ENCODE measurements at regions not wholly inside any gene's neighbourhood (a gene's known extent, or its start where the extent isn't known, plus 50 kb on each side); places are given as distances from the start of the nearest gene placed in this dataset.
"Not testable (repeated sequence)": the region's sequence is repeated elsewhere in the genome, so short reads cannot be mapped to it uniquely, and the experiment has no call there.

DNA sequence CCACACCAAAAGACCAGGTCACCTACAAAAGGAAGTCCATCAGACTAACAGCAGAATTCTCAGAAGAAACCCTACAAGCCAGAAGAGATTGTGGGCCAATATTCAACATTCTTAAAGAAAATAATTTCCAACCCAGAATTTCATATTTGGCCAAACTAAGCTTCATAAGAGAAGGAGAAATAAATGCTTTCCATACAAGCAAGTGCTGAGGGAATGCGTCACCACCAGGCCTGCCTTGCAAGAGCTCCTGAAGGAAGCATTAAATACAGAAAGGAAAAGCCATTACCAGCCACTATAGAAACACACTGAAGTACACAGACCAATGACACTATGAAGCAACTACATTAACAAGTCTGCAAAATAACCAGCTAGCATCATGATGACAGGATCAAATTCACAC, 209.0 kb downstream of the IPMK start:
- DNase-seq (ENCODE audit: low spot score); H3K4me3 Mint-ChIP-seq; H3K27me3 Mint-ChIP-seq; H3K9me3 Mint-ChIP-seq; H3K36me3 Mint-ChIP-seq; H3K4me1 Mint-ChIP-seq (ENCODE audit: low read depth in 2 of 2); H3K27ac Mint-ChIP-seq; ATAC-seq: not testable (repeated sequence)

DNA sequence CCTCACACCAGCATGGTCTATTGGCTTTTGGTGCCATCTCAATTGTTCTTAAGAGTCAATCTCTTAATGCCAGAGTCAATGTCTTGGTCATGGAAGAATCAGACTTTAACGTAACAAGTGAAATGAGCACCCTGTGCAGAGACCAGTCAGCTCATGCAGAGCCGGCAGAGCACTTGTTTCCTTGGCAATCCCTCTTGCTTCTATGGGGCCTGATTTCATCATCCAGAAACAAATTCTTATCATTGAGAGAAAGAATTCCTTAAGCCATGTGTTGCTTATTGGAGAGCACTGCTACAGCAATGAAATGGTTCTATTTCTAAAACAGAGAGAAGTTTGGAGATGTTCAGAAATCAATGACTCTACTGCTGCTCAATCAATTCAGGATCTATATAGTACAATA, 212.8 kb downstream of the IPMK start:
- no peaks in the 10 kb centered on the region for H3K36me3 Mint-ChIP-seq
- no peak overlapping the region for H3K27ac Mint-ChIP-seq
- no peak for DNase-seq (ENCODE audit: low spot score)

DNA sequence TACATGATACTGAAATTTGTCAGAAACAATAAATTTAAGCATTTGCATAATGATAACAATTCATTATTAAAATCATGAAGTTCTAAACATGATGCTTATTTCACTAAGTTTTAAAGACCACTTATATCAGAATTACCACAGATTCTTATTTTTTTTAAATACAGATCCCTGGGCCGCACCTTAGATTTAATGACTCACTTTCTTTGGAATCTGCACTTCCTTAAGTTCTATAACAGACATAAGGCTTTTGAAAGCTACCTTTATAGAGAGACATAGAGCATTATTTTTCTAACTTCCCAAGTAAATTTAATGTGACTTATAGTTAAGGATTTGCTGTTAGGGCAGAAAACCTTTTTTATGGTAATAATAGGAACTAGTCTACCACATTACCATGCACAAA, 214.9 kb downstream of the IPMK start:
- Mint-ChIP-seq H3K27me3 (peaks cover 0 to 3% of the 10 kb centered on the region in 2 donors), H3K27ac (no peak overlapping the region), H3K9me3 (peaks cover 3% of the 10 kb centered on the region), H3K4me3 (no peak overlapping the region), H3K36me3 (no peaks in the 10 kb centered on the region), H3K4me1 (ENCODE audit: low read depth in 2 of 2) (no peaks in the 10 kb centered on the region)
- DNase-seq (ENCODE audit: low spot score), result no peak
- no peak for ATAC-seq

More for the DNA sequence above, 212.8 kb downstream of the IPMK start:
- H3K4me1 Mint-ChIP-seq (ENCODE audit: low read depth in 2 of 2), result no peaks in the 10 kb centered on the region
- no peak for ATAC-seq
- H3K27me3 Mint-ChIP-seq, result peaks cover 0 to 3% of the 10 kb centered on the region in 2 donors
- peaks cover 3% of the 10 kb centered on the region for H3K9me3 Mint-ChIP-seq
- H3K4me3 Mint-ChIP-seq, result no peak overlapping the region

DNA sequence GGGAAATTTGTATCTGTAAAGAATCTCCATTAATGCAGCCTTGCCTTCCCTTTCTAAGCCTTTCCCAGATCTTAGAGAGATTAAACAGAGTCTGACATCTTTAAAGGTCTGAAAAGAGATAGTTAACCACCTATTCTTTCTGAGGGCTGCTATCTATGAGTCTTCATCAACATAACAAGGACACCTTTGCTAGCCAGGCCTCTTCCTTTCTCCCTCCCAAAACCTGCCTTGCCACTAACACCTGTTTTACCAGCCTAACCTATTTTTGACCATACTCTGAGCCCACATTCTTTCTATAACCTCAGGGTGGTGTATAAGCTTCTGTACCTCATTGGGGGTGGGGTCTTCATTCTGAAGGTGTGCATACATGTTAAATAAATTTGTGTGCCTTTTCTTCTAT, 217.1 kb downstream of the IPMK start:
- DNase-seq (ENCODE audit: low spot score) (no peak), ATAC-seq (no peak)
- no peaks in the 10 kb centered on the region for H3K36me3 Mint-ChIP-seq
- H3K27ac Mint-ChIP-seq, result no peak overlapping the region
- no peak overlapping the region for H3K4me3 Mint-ChIP-seq
- no peaks in the 10 kb centered on the region for H3K4me1 Mint-ChIP-seq (ENCODE audit: low read depth in 2 of 2)
- H3K27me3 Mint-ChIP-seq, result peaks cover 0 to 3% of the 10 kb centered on the region in 2 donors
- H3K9me3 Mint-ChIP-seq, result peaks cover 3% of the 10 kb centered on the region

DNA sequence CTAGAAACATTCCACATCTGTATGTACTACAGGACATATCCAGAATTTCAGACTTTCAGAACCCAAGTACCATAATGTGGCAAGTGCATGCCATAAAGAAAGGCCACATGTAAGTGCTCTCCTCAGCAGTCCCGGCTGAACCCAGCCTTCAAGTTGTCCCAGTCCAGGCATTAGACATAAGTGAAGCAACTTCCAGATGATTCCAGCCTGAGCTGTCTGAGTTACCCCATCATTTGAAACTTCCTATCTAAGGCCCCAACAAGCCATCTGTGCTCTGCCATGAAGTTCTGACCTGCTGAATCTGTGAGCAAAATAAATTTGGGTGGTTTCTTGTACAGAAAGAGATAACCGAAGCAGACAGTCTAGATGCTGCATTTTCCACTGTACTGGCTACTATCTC, 218.8 kb downstream of the IPMK start:
- no peak overlapping the region for H3K27ac Mint-ChIP-seq
- ATAC-seq (no peak), DNase-seq (ENCODE audit: low spot score) (no peak)
- no peaks in the 10 kb centered on the region for H3K4me1 Mint-ChIP-seq (ENCODE audit: low read depth in 2 of 2)
- H3K9me3 Mint-ChIP-seq, result peaks cover 3% of the 10 kb centered on the region
- no peaks in the 10 kb centered on the region for H3K36me3 Mint-ChIP-seq
- peaks cover 0 to 3% of the 10 kb centered on the region in 2 donors for H3K27me3 Mint-ChIP-seq
- no peak overlapping the region for H3K4me3 Mint-ChIP-seq

DNA sequence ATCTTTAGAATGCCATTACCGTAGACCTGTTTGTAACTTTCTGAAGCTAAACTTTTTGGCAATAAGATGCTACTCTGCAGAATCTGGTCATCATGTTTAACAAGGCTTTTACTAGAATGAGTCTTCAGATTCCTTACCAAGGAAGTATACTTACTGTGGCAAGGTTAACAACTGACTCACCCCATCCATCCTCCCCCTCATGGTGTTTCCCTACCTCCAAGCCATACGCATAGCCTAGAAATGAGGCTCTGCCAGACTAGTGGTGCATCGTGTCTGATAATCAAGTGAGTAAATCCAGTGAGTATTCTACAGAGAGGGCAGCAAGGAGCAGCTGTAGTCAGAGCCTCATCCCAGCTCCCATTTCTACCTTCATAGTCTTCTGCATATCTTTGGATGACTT, 223.6 kb downstream of the IPMK start:
- Mint-ChIP-seq H3K4me1 (ENCODE audit: low read depth in 2 of 2) (no peaks in the 10 kb centered on the region), H3K4me3 (no peak overlapping the region), H3K27ac (no peak overlapping the region), H3K36me3 (no peaks in the 10 kb centered on the region), H3K27me3 (no peaks in the 10 kb centered on the region), H3K9me3 (peaks cover 10% of the 10 kb centered on the region)
- DNase-seq (ENCODE audit: low spot score), result no peak
- ATAC-seq, result no peak

DNA sequence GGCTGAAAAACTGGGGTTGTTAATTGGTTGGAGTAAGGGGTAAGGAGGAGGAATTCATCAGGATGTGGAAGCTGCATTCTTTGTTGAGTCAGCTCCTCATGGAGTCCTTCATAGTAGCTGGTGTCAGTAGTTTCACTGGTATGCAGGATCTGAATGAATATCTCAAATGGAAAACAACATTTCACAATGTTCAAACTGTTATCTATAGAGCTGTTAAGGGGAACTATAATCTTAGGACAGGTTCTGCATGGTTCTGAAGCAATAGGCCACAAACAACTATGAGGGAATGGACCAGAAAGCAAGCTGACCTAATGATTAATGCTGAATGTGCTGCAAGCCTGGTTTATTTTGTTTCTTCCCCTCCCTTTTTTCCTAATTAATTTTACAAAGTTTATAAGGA, 225.8 kb downstream of the IPMK start:
- Mint-ChIP-seq H3K36me3 (no peaks in the 10 kb centered on the region), H3K4me3 (no peak overlapping the region), H3K27ac (no peak overlapping the region), H3K9me3 (peaks cover 10% of the 10 kb centered on the region), H3K4me1 (ENCODE audit: low read depth in 2 of 2) (no peaks in the 10 kb centered on the region), H3K27me3 (no peaks in the 10 kb centered on the region)
- no peak for DNase-seq (ENCODE audit: low spot score)
- no peak for ATAC-seq

DNA sequence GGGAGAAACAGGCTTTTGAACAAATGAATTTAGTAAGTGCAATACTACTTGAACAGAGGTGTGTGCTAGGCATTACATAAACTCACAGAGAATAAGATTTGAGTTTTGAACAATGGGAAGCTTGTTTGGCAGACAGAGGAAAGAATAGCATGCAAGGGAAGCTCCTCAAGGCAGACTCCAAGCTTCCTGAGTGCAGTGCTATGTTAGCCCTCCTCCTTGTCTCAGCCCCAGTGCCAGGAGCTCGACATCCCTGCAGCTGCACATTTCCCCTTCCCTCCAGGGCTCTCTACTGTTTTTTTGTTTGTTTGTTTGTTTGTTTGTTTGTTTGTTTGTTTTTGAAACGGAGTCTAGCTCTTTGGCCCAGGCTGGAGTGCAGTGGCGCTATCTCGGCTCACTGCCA, 237.5 kb downstream of the IPMK start:
- Mint-ChIP-seq H3K27ac (no peak overlapping the region), H3K4me1 (ENCODE audit: low read depth in 2 of 2) (no peaks in the 10 kb centered on the region), H3K27me3 (no peaks in the 10 kb centered on the region), H3K4me3 (no peak overlapping the region), H3K9me3 (peaks cover 11% of the 10 kb centered on the region), H3K36me3 (no peaks in the 10 kb centered on the region)
- ATAC-seq (no peak), DNase-seq (ENCODE audit: low spot score) (no peak)

DNA sequence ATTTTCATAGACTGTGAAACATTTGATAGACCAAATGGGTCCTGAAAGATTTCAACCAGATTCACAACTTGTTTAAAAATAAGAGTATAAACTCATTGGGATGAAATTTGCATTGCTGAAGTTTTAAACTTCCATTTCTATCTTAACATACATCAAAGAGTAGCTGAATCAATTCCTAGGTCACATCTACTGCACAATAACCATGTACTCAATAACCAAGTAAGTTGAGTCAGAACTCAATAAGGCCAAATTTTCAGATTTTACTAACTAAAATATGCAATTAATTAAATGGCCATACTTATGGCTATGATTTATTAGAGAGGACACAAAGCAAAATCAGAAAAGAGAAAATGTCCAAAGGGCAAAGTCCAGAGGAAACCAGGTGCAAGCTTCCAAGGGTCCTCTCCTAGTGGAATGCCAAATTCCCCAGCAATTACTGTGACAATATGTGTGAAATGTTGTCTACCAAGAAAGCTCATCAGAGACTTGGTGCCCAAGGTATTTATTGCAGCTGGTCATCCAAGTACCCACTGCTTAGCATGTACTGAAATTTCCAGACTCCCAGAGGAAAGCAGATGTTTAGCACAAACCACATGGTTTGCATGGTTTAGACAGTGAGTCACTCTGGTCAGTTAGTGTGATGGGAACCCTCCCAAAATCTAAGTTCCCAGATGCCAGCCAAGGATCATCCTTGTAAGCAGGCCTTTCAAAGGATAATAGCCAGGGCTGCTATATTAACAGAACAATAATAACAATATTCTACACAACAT, 238.9 kb downstream of the IPMK start:
- no peak overlapping the region for H3K27ac Mint-ChIP-seq
- H3K9me3 Mint-ChIP-seq, result peaks cover 3% of the 10 kb centered on the region
- H3K27me3 Mint-ChIP-seq, result no peaks in the 10 kb centered on the region
- H3K4me1 Mint-ChIP-seq (ENCODE audit: low read depth in 2 of 2), result no peaks in the 10 kb centered on the region
- ATAC-seq, result no peak
- H3K4me3 Mint-ChIP-seq, result no peak overlapping the region
- H3K36me3 Mint-ChIP-seq, result no peaks in the 10 kb centered on the region
- no peak for DNase-seq (ENCODE audit: low spot score)

DNA sequence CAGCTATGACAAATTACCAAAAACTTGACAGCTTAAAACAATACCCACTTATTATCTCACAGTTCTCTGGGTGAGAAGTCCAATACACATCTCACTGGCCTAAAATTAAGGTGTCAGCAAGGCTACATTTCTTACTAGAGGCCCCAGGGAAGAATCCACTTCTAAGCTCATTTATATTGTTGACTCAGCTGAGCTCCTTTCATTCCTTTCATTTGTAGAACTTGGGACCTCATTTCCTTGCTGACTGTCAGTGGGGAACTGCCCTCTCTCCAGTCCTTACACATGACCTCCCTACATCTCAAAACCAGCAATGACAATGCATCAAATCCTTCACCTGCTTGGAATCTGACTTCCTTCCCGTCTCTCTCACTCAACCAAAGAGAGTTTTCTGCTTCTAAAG, 240.3 kb downstream of the IPMK start:
- no peak overlapping the region for H3K27ac Mint-ChIP-seq
- DNase-seq (ENCODE audit: low spot score) (no peak), ATAC-seq (no peak)
- no peak overlapping the region for H3K4me3 Mint-ChIP-seq
- no peaks in the 10 kb centered on the region for H3K4me1 Mint-ChIP-seq (ENCODE audit: low read depth in 2 of 2)
- no peaks in the 10 kb centered on the region for H3K27me3 Mint-ChIP-seq
- peaks cover 3% of the 10 kb centered on the region for H3K9me3 Mint-ChIP-seq
- H3K36me3 Mint-ChIP-seq, result no peaks in the 10 kb centered on the region

DNA sequence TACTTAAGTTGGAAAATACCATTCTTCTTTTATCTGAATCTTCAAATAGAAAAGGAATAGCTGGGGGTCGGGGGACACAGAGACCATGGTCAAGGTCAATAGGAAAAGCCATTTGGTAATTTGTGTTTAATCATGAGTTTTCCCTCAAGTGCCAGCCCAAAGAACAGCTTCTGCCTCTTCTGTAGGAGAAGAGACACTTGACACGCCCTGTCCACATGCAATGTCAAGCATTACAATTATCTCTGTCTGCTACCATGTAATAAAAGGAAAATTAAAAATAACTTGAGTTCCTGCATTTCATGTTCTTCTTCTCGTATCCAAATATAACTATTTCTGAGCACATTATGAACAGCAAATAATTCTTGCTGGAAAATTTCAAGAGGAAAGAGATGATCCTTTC, 241.7 kb downstream of the IPMK start:
- no peaks in the 10 kb centered on the region for H3K36me3 Mint-ChIP-seq
- H3K27me3 Mint-ChIP-seq, result no peaks in the 10 kb centered on the region
- H3K4me3 Mint-ChIP-seq, result no peak overlapping the region

DNA sequence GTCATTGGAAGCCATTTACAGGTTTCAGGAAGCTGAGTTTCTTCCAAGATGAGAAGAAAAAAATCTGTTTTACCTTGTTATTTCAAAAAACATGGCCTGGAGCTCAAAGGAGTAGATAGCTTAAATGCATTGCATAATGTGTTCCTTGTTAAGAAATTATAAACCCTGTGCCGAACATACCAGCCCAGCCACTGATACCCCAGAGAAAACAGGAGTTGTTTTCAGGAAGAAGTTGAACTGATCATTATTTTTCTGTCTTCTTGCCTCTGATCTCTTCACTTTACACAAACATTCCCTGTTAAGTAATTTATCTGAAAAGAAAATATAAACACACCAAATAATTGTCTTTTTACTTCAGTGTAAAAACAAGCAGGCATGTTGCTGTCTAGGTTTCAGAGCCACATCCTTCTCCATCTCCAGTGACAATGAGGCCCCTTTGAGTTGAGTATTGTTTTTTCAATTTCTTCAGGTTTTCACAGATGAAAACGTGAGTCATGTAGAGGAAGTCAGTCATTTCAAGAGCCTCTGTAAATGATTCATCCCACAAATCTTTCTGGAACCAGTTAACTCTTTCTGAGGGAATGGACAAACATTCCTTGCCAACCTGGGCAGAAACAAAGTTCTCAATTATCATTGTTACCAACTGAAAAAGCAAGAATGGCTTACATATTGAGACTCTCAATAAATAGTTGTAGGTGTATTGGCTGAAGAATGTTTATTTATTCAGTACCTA, 244.2 kb downstream of the IPMK start:
- no peaks in the 10 kb centered on the region for H3K36me3 Mint-ChIP-seq
- H3K4me3 Mint-ChIP-seq, result no peak overlapping the region
- no peak overlapping the region for H3K27ac Mint-ChIP-seq
- H3K27me3 Mint-ChIP-seq, result no peaks in the 10 kb centered on the region
- ATAC-seq (no peak), DNase-seq (ENCODE audit: low spot score) (no peak)
- H3K9me3 Mint-ChIP-seq, result peaks cover 5% of the 10 kb centered on the region
- H3K4me1 Mint-ChIP-seq (ENCODE audit: low read depth in 2 of 2), result no peaks in the 10 kb centered on the region

More for the DNA sequence above, 241.7 kb downstream of the IPMK start:
- ATAC-seq, result no peak
- no peak for DNase-seq (ENCODE audit: low spot score)
- Mint-ChIP-seq H3K27ac (no peak overlapping the region), H3K9me3 (peaks cover 3% of the 10 kb centered on the region), H3K4me1 (ENCODE audit: low read depth in 2 of 2) (no peaks in the 10 kb centered on the region)

DNA sequence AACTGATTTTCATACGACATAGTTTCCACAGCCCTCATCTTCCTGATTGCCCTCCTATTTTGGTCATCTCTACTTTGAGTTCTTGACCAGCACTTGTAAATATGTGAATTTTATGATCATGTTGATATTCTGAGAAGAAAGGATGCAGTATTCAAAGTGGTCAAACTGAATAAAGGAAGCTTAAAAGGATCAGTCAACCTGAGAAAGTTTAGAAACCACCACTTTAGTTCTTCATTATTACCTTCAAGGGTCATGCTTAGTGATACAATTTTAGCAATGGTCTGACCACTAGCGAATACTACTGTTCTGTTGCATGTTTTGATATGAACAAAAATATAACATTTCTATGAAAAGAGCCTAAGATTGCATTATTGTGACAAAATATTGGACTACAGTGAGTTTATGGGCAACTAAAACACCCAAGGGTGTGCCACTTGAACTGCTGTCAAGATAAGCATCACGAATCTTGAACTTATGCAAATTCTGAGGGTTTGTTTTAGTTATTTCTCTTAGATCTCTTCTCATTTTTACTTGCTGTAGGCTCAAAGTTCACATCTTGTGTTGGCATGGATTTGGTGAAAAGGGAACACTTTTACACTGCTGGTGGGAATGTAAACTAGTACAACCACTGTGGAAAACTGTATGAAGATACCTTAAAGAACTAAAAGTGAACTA, 247.7 kb downstream of the IPMK start:
- ATAC-seq (no peak), DNase-seq (ENCODE audit: low spot score) (no peak)
- no peaks in the 10 kb centered on the region for H3K27me3 Mint-ChIP-seq
- H3K4me1 Mint-ChIP-seq (ENCODE audit: low read depth in 2 of 2), result no peaks in the 10 kb centered on the region
- H3K36me3 Mint-ChIP-seq, result no peaks in the 10 kb centered on the region
- H3K27ac Mint-ChIP-seq, result no peak overlapping the region
- H3K4me3 Mint-ChIP-seq, result no peak overlapping the region
- peaks cover 2% of the 10 kb centered on the region for H3K9me3 Mint-ChIP-seq

DNA sequence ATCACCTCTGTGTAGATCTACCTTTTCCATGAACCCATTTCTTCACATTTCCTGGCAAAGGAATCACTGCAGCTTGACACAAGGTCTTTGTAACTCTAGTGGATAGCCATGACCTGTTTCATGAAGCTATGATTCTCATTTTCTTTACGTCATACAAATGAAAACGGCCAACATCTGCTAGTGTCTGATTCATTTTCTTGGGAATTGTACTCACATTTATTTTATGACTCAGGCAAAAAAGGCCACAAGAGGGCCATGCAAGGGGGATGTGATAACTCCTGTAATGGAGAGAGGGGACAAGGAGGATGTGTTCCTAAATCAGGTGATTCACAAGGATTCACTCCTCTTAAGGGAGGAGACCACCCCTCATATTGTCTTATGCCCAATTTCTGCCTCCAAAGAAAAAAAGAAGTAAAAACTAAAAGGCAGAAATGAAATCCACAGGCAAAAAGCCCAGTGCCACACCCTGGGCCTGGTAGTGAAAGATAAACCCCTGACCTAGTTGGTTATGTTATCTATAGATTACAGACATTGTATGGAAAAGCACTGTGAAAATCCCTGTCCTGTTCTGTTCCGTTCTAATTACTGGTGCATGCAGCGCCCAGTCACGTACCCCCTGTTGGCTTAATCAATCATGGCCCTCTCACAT, 249.9 kb downstream of the IPMK start:
- DNase-seq (ENCODE audit: low spot score), result no peak
- Mint-ChIP-seq H3K9me3 (peaks cover 2% of the 10 kb centered on the region), H3K4me1 (ENCODE audit: low read depth in 2 of 2) (no peaks in the 10 kb centered on the region), H3K4me3 (no peak overlapping the region), H3K36me3 (no peaks in the 10 kb centered on the region), H3K27me3 (no peaks in the 10 kb centered on the region), H3K27ac (no peak overlapping the region)
- no peak for ATAC-seq
